ENCODE measurements at regions not wholly inside any gene's neighbourhood (a gene's known extent, or its start where the extent isn't known, plus 50 kb on each side); places are given as distances from the start of the nearest gene placed in this dataset.

DNA sequence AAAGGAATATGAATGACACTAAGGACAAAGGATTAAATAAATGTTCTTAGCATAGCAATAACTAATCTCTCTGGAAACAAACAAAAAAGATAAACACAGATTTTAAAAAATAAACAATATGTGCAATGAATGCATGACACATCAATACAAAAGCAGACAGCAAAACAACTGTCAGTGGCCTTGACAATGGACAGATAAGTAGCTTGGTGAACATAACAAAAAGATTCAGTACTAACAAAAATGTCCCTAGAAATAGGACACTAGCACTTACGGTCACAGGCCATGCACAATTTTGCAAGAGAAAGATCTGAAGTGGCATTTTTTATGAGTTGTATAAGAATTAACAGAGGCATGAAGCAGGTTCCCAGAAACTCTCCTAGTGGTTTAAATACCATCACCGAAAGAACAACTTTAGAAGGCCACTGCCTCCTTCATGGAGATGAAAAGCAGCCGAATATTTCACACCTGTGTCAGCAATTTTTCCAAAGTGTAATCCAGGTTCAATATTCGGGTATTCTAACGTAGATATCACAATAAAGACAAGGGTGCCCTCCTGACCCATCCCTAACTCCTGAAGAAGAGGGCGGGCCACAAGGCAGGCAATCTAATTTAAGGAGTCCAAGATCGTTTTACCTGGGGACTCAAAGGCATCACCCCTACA is 231.3 kb upstream of the MKLN1 start:
- no peak overlapping the region for H3K27ac Mint-ChIP-seq
- H3K9me3 Mint-ChIP-seq: no peaks in the 10 kb centered on the region
- H3K4me3 Mint-ChIP-seq: no peak overlapping the region
- peaks cover 13% of the 10 kb centered on the region for H3K27me3 Mint-ChIP-seq
- no peaks in the 10 kb centered on the region for H3K36me3 Mint-ChIP-seq
- no peak for TF ChIP-seq CTCF (conservative IDR thresholded peaks at IDR 0.05)
- no peak for DNase-seq (ENCODE audit: extremely low spot score, unreplicated experiment)
- H3K4me1 Mint-ChIP-seq (ENCODE audit: unreplicated experiment): no peaks in the 10 kb centered on the region

DNA sequence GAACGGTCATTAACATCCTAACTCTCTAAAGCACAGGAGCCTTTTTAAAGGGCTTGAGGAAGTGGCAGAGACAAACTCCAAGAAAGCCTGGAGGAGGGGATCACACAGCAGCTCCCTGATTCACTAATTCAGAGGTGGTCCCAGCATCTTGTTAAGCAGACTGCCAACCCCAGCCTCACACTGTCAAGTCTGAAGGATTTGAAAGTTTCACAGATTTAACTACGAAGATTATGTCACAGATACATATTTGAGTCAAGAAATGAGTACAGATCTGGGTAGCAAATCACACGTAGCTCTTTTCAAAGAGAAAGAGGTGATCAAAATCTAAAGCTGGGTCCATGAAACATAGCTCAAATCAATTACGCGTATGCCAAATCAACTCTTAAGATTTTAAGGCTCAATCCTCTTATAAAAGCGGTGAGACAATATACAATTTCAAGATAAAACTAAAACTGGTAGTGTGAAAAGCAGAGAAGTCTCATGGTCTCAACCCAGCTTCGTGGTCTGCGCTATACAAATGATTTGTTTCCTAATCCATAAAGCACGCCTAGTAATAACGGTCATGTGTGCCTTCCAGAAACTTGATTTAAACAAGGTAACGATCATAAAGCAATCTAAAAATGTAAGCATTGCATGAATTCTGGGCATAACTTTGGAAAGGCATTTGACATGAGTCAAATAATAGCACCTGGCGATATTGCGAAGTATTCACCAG is 229.9 kb upstream of the MKLN1 start:
- H3K4me3 Mint-ChIP-seq: no peak overlapping the region
- H3K27me3 Mint-ChIP-seq: peaks cover 17% of the 10 kb centered on the region
- H3K9me3 Mint-ChIP-seq: no peaks in the 10 kb centered on the region
- TF ChIP-seq CTCF (conservative IDR thresholded peaks at IDR 0.05): no peak
- no peaks in the 10 kb centered on the region for H3K4me1 Mint-ChIP-seq (ENCODE audit: unreplicated experiment)
- no peaks in the 10 kb centered on the region for H3K36me3 Mint-ChIP-seq
- DNase-seq (ENCODE audit: extremely low spot score, unreplicated experiment): no peak
- H3K27ac Mint-ChIP-seq: no peak overlapping the region

GRCh38 chr7:131098527-131098926 is 229.1 kb upstream of the MKLN1 start:
- H3K4me3 Mint-ChIP-seq: no peak overlapping the region
- no peak for DNase-seq (ENCODE audit: extremely low spot score, unreplicated experiment)
- no peak overlapping the region for H3K27ac Mint-ChIP-seq
- no peak for TF ChIP-seq CTCF (conservative IDR thresholded peaks at IDR 0.05)
- H3K27me3 Mint-ChIP-seq: peaks cover 21% of the 10 kb centered on the region
- no peaks in the 10 kb centered on the region for H3K36me3 Mint-ChIP-seq
- no peaks in the 10 kb centered on the region for H3K9me3 Mint-ChIP-seq
- no peaks in the 10 kb centered on the region for H3K4me1 Mint-ChIP-seq (ENCODE audit: unreplicated experiment)

- no peak overlapping the region for H3K4me3 Mint-ChIP-seq
- no peak for TF ChIP-seq CTCF (conservative IDR thresholded peaks at IDR 0.05)
- no peak for DNase-seq (ENCODE audit: extremely low spot score, unreplicated experiment)
- H3K27me3 Mint-ChIP-seq: peaks cover 41% of the 10 kb centered on the region
- H3K4me1 Mint-ChIP-seq (ENCODE audit: unreplicated experiment): no peaks in the 10 kb centered on the region
- H3K9me3 Mint-ChIP-seq: no peaks in the 10 kb centered on the region
- no peaks in the 10 kb centered on the region for H3K36me3 Mint-ChIP-seq
- no peak overlapping the region for H3K27ac Mint-ChIP-seq
These were observed 227.2 kb upstream of the MKLN1 start for GRCh38 chr7:131100357-131101054.

DNA sequence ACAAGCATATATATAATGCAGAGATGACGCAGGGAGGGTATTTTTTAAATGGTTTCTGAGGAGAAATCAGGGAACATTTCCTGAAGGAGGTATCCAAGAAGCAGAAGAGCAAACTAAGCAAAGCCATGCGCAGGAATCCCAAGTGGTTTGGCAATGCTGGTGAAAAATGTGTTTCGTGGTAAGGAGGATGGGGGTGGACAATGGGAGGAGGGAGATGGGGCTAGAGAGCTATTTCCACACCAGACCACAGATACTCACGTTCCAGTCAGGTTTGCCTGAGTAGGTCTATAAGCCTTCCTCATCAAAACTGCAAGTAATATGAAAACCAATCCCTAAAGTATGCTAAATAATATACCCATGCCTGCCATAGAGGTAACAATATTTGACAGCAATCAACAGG is 223.7 kb upstream of the MKLN1 start:
- no peak overlapping the region for H3K27ac Mint-ChIP-seq
- no peaks in the 10 kb centered on the region for H3K36me3 Mint-ChIP-seq
- peaks cover 8% of the 10 kb centered on the region for H3K4me1 Mint-ChIP-seq (ENCODE audit: unreplicated experiment)
- peak overlapping the region; percentile 88 for H3K4me3 Mint-ChIP-seq
- DNase-seq (ENCODE audit: extremely low spot score, unreplicated experiment): no peak
- H3K27me3 Mint-ChIP-seq: peaks cover 57% of the 10 kb centered on the region
- TF ChIP-seq CTCF (conservative IDR thresholded peaks at IDR 0.05): no peak
- H3K9me3 Mint-ChIP-seq: no peaks in the 10 kb centered on the region
